CD14-positive monocyte (primary cell): ENCODE measurements at regions not wholly inside any gene's neighbourhood (a gene's known extent, or its start where the extent isn't known, plus 50 kb on each side); places are given as distances from the start of the nearest gene placed in this dataset.
A peak's percentile ranks its signal among the peaks of the same experiment; 100 is the strongest.

Source experiments
- DNase-seq, 3 donors: peaks; one replicate each; pipeline ENCODE4 v3.0.0-alpha.2; 2011 to 2022
- H2AFZ ChIP-seq: 2 replicates; pipeline ENCODE4 v1.6.0; 2012; ENCODE audit warnings: mild to moderate bottlenecking, low read depth, low read length, inconsistent platforms; ENCODE audit not compliant: insufficient read depth, poor library complexity, severe bottlenecking
- H3K27ac ChIP-seq, 2 donors: 1 replicate in 1 of 2; 2 replicates in 1 of 2; pipeline ENCODE4 v1.5.1; 2012 to 2013; ENCODE audit warnings: low read length in 2 of 2, control low read depth in 1 of 2, inconsistent platforms in 1 of 2, low read depth in 1 of 2, mild to moderate bottlenecking in 1 of 2
- H3K27me3 ChIP-seq, 2 donors: one replicate each; pipeline versions ENCODE4 v1.6.0 to v1.6.1; 2011 to 2013; ENCODE audit warnings: low read length in 2 of 2; ENCODE audit not compliant: control insufficient read depth in 2 of 2, insufficient read depth in 2 of 2
- H3K36me3 ChIP-seq, 2 donors: replicated peaks in 1 of 2; 1 replicate in 1 of 2; 2 replicates in 1 of 2; pipeline versions ENCODE4 v1.5.1 to v1.6.1; 2012 to 2013; ENCODE audit warnings: low read length in 2 of 2, control low read depth in 1 of 2, inconsistent platforms in 1 of 2, mild to moderate bottlenecking in 1 of 2; ENCODE audit not compliant: insufficient read depth in 2 of 2, control insufficient read depth in 1 of 2
- H3K4me1 ChIP-seq, 2 donors: 1 replicate in 1 of 2; 2 replicates in 1 of 2; pipeline versions ENCODE4 v1.5.1 to v1.6.1; 2012 to 2013; ENCODE audit warnings: low read length in 2 of 2, control low read depth in 1 of 2, inconsistent platforms in 1 of 2, mild to moderate bottlenecking in 1 of 2, moderate library complexity in 1 of 2; ENCODE audit not compliant: insufficient read depth in 2 of 2, control insufficient read depth in 1 of 2
- H3K4me2 ChIP-seq: replicated peaks from 2 replicates; pipeline ENCODE3; 2012; ENCODE audit warnings: low read length, moderate library complexity, mild to moderate bottlenecking; ENCODE audit not compliant: poor library complexity, severe bottlenecking; ENCODE audit errors: extremely low read depth
- H3K4me3 ChIP-seq, 3 experiments: fragments of 200-600 bp in 1 of 3; sonication (generic) in 1 of 3; replicated peaks in 1 of 3; 1 replicate in 2 of 3; 2 replicates in 1 of 3; pipeline ENCODE4 v1.5.1; 2011 to 2013; ENCODE audit warnings: low read length in 3 of 3, mild to moderate bottlenecking in 3 of 3, control low read depth in 2 of 3, low read depth in 2 of 3, inconsistent platforms in 1 of 3, moderate library complexity in 1 of 3
- H3K79me2 ChIP-seq: 2 replicates; pipeline ENCODE4 v1.6.0; 2012; ENCODE audit warnings: mild to moderate bottlenecking, control low read depth, inconsistent platforms, low read length, moderate library complexity; ENCODE audit not compliant: insufficient read depth
- H3K9ac ChIP-seq: 2 replicates; pipeline ENCODE4 v1.6.0; 2017; ENCODE audit warnings: low read length, mild to moderate bottlenecking; ENCODE audit not compliant: insufficient read depth, poor library complexity, severe bottlenecking
- H3K9me3 ChIP-seq, 2 donors: replicated peaks in 1 of 2; 1 replicate in 1 of 2; 2 replicates in 1 of 2; pipeline versions ENCODE4 v1.5.1 to v1.6.1; 2012 to 2013; ENCODE audit warnings: low read length in 2 of 2, control low read depth in 1 of 2; ENCODE audit not compliant: control insufficient read depth in 1 of 2, insufficient read depth in 1 of 2
- H4K20me1 ChIP-seq: 2 replicates; pipeline ENCODE4 v1.6.0; 2012; ENCODE audit warnings: mild to moderate bottlenecking, low read length, control low read depth, moderate library complexity; ENCODE audit not compliant: insufficient read depth
- H3K27ac Mint-ChIP-seq, 7 donors: one replicate each; pipeline ENCODE4 v1.8.0; 2020; ENCODE audit warnings: mild to moderate bottlenecking in 7 of 7, mixed read lengths in 7 of 7, moderate library complexity in 6 of 7, inconsistent platforms in 2 of 7
- H3K27me3 Mint-ChIP-seq, 3 donors: one replicate each; pipeline ENCODE4 v1.8.0; 2021 to 2022; ENCODE audit warnings: low read depth in 3 of 3, mild to moderate bottlenecking in 3 of 3, mixed read lengths in 3 of 3, moderate library complexity in 3 of 3, inconsistent platforms in 1 of 3
- H3K36me3 Mint-ChIP-seq, 2 donors: one replicate each; pipeline ENCODE4 v1.8.0; 2020; ENCODE audit warnings: mixed read lengths in 2 of 2, inconsistent platforms in 1 of 2, mild to moderate bottlenecking in 1 of 2
- H3K4me1 Mint-ChIP-seq: one replicate; pipeline ENCODE4 v1.8.0; 2020; ENCODE audit warnings: mild to moderate bottlenecking, mixed read lengths
- H3K4me3 Mint-ChIP-seq, 2 donors: one replicate each; pipeline ENCODE4 v1.8.0; 2020; ENCODE audit warnings: mild to moderate bottlenecking in 2 of 2, mixed read lengths in 2 of 2, moderate library complexity in 1 of 2
- H3K9me3 Mint-ChIP-seq, 7 donors: one replicate each; pipeline ENCODE4 v1.8.0; 2020 to 2022; ENCODE audit warnings: mixed read lengths in 7 of 7, mild to moderate bottlenecking in 6 of 7, moderate library complexity in 6 of 7, inconsistent platforms in 2 of 7
- CTCF ChIP-seq: fragments of 200-600 bp; IDR thresholded peaks from one replicate; pipeline ENCODE4 v1.8.0; 2022; ENCODE audit warnings: antibody characterized with exemption, mild to moderate bottlenecking
- WGBS: methylation state at CpG from one replicate; pipeline ENCODE4 v1.1.5; 2013; ENCODE audit warnings: missing lambda C conversion rate; ENCODE audit not compliant: insufficient coverage; 5-methylcytosine and 5-hydroxymethylcytosine counted together
- intact Hi-C, 2 donors: fragments of 100-400 bp; cut with micrococcal nuclease; formaldehyde crosslinking; loops; one replicate each; pipeline versions ENCODE4 v1.15.0 to v1.15.1; 2023

- no peaks in the 10 kb centered on the region for H3K27me3 Mint-ChIP-seq
- intact Hi-C loops = no loop called here
- H3K4me1 Mint-ChIP-seq = peaks cover 26% of the 10 kb centered on the region
- H3K36me3 Mint-ChIP-seq = no peaks in the 10 kb centered on the region
- Histone ChIP-seq H3K36me3 (no peaks in the 10 kb centered on the region), H3K4me2 (no peak overlapping the region), H3K27me3 (no peaks in the 10 kb centered on the region), H3K79me2 (no peaks in the 10 kb centered on the region), H3K4me1 (no peaks in the 10 kb centered on the region), H3K9me3 (no peaks in the 10 kb centered on the region), H3K27ac (no peak overlapping the region), H2AFZ (no peak overlapping the region), H3K9ac (no peak overlapping the region), H3K4me3 (no peak overlapping the region), H4K20me1 (no peaks in the 10 kb centered on the region)
- H3K27ac Mint-ChIP-seq = no peak overlapping the region
- peak; percentile 4 to 76 (median 15) for DNase-seq
- 100% methylated on average over 1 of the region's 2 CpGs for WGBS
- H3K4me3 Mint-ChIP-seq = no peak overlapping the region
- no peak for TF ChIP-seq CTCF
- H3K9me3 Mint-ChIP-seq = peaks cover 0 to 3% (median 0%) of the 10 kb centered on the region in 7 donors
Measured at GRCh38 chr6:14313248-14313647, 195.7 kb downstream of the CD83 start.

- H3K27ac ChIP-seq = no peak overlapping the region
- H3K9ac ChIP-seq = no peak overlapping the region
- Mint-ChIP-seq H3K27ac (no peak overlapping the region), H3K9me3 (peaks cover 0 to 3% (median 0%) of the 10 kb centered on the region in 7 donors), H3K36me3 (no peaks in the 10 kb centered on the region), H3K27me3 (no peaks in the 10 kb centered on the region), H3K4me1 (peaks cover 26% of the 10 kb centered on the region), H3K4me3 (no peak overlapping the region)
- H4K20me1 ChIP-seq = no peaks in the 10 kb centered on the region
- intact Hi-C loops = no loop called here
- H2AFZ ChIP-seq = no peak overlapping the region
- no peak overlapping the region for H3K4me3 ChIP-seq
- no peaks in the 10 kb centered on the region for H3K79me2 ChIP-seq
- H3K4me1 ChIP-seq = no peaks in the 10 kb centered on the region
- no peaks in the 10 kb centered on the region for H3K27me3 ChIP-seq
- H3K9me3 ChIP-seq = no peaks in the 10 kb centered on the region
- DNase-seq = no peak
- no peak for TF ChIP-seq CTCF
- H3K4me2 ChIP-seq = no peak overlapping the region
- no peaks in the 10 kb centered on the region for H3K36me3 ChIP-seq
Measured at GRCh38 chr6:14315353-14315752, 197.8 kb downstream of the CD83 start.
